NCI-H526 treated with DMSO at 0.1 percent for 48 hours (cell line): ENCODE measurements at regions not wholly inside any gene's neighbourhood (a gene's known extent, or its start where the extent isn't known, plus 50 kb on each side); places are given as distances from the start of the nearest gene placed in this dataset.

ENCODE experiments used
- DNase-seq: peaks from one replicate; lab custom pipeline; 2025; lab: John Stamatoyannopoulos, UW

DNA sequence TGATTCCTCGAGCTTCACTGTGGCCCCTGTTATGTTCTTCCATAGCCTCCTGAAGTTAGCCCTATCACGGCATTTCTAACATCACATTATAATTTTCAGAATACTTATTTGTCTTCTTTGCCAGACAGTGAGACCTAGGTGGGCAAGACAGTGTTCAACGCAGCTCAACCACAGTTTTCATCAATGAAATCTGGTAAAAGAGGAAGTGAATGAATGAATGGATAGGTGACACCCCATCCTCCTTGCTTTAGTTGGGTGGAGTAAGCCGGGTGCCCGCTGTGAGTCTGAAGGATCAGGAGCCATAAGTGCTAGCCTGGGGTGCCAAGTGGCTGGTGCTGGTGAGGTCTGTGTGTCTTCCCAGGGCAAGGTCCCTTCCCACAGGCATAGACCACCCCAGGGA lies 60.2 kb upstream of the MTNR1B start:
- DNase-seq = no peak

DNA sequence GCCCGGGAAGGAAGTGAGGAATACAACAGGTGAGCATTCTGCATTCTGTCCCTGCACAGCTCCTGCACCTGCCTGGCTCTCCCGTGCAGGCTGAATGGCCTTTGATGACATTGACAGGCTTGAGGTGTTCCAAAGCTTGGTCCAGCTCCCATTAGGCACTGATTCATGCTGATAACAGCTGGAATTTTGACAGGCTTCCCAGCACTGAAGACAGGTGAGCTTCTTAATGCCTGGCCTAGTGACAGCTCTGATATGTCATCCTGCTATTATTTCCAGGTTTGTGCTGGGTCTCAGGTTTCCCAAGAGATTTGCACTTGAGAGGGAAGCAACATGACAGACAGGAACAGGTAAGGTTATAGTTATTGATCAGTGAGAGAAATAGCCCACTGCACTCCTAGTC lies 58.0 kb upstream of the MTNR1B start:
- no peak for DNase-seq

GRCh38 chr11:92915551-92915950 lies 53.9 kb upstream of the MTNR1B start:
- DNase-seq = no peak

DNA sequence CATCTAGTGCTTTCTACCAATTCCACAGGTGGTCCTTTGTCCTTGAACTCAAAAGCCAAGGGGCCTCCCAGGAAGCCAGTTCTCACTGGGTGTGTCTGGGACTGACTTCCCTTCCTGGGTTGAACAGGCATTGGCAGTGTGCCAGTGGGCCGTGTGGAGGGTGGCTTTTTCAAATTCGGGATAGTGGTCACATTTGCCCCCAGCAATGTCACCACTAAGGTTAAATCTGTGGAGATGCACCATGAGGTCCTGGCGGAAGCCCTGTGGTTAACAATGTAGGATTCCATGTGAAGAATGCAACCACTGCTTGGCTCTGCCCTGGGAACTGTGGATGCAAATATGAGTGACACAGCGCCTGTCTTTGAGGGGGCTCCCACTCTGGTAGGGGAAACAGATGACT lies 53.2 kb upstream of the MTNR1B start:
- DNase-seq = no peak

DNA sequence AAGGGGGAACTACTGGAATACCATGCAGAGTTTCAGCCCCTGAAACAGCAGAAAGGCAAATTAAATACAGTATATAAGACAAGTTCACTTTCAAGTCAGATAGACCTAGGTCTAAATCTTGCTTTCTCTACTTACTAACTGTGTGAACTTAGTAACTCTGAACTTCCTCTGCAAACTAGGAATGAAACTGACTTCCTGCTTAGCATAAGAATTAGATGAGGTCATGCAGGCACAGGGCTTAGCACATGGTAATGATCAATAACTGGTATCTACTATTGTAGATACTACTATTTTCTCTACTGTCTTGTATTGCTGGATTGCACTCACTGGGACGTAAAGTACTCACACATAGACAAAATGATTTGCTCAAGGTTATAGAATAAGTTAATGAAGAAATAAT lies 51.5 kb upstream of the MTNR1B start:
- DNase-seq = no peak

DNA sequence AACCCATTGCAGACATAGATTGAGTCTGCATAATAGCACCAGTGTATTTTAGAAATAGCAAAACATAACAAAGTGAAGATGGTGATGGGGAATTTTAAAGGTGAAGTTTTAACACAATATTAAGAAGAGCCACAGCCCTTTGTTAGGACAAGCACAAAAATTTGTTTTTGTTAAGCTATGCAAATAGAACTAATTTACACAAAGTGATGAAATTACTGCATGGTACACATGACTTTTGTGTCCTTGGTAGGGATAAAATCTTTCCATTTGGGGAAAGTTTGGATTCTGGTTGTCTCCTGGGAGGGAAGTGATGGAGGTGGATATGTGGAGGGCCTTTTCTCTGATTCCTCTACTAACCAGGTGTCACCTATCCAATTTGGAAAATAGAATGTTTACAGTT lies 50.4 kb upstream of the MTNR1B start:
- no peak for DNase-seq
